Fibroblast of lung (primary cell): ENCODE measurements at regions not wholly inside any gene's neighbourhood (a gene's known extent, or its start where the extent isn't known, plus 50 kb on each side); places are given as distances from the start of the nearest gene placed in this dataset.

Experiments used
- DNase-seq, 2 donors: peaks; one replicate each; pipeline versions ENCODE4 v3.0.0 to v3.0.0-alpha.2; 2010; ENCODE audit warnings: low read depth in 2 of 2
- H2AFZ ChIP-seq: 2 replicates; pipeline ENCODE4 v1.5.1; 2012; ENCODE audit warnings: low read length, control low read depth, inconsistent platforms
- H3K27ac ChIP-seq: 2 replicates; pipeline ENCODE4 v1.5.1; 2011; ENCODE audit warnings: low read length, control low read depth; ENCODE audit not compliant: insufficient read depth
- H3K27me3 ChIP-seq: 2 replicates; pipeline ENCODE4 v1.5.1; 2011; ENCODE audit warnings: mild to moderate bottlenecking, low read length; ENCODE audit not compliant: control insufficient read depth, insufficient read depth
- H3K36me3 ChIP-seq: 2 replicates; pipeline ENCODE4 v1.5.1; 2011; ENCODE audit warnings: low read length; ENCODE audit not compliant: control insufficient read depth, insufficient read depth
- H3K4me1 ChIP-seq: 2 replicates; pipeline ENCODE4 v1.5.1; 2011; ENCODE audit warnings: low read length; ENCODE audit not compliant: control insufficient read depth, insufficient read depth; ENCODE audit errors: extremely low read depth
- H3K4me2 ChIP-seq: 2 replicates; pipeline ENCODE4 v1.5.1; 2011; ENCODE audit warnings: low read length, control low read depth; ENCODE audit not compliant: insufficient read depth; ENCODE audit errors: extremely low read depth
- H3K4me3 ChIP-seq, 4 experiments: fragments of 200-600 bp in 1 of 4; sonication (generic) in 1 of 4; replicated peaks in 1 of 4; 2 replicates each; pipeline ENCODE4 v1.5.1; 2011 to 2016; ENCODE audit warnings: low read length in 4 of 4, low read depth in 3 of 4, mild to moderate bottlenecking in 3 of 4, control low read depth in 2 of 4, inconsistent platforms in 1 of 4, mixed read lengths in 1 of 4; ENCODE audit not compliant: insufficient read depth in 1 of 4; ENCODE audit errors: control extremely low read depth in 1 of 4
- H3K79me2 ChIP-seq: 2 replicates; pipeline ENCODE4 v1.5.1; 2012; ENCODE audit warnings: mild to moderate bottlenecking, low read length, inconsistent platforms; ENCODE audit not compliant: control insufficient read depth, insufficient read depth
- H3K9ac ChIP-seq: 2 replicates; pipeline ENCODE4 v1.5.1; 2011; ENCODE audit warnings: mild to moderate bottlenecking, low read length, control low read depth; ENCODE audit not compliant: insufficient read depth
- H3K9me3 ChIP-seq: 2 replicates; pipeline ENCODE4 v1.5.1; 2012; ENCODE audit warnings: low read depth, low read length; ENCODE audit not compliant: control insufficient read depth, insufficient read depth
- H4K20me1 ChIP-seq: 2 replicates; pipeline ENCODE4 v1.5.1; 2011; ENCODE audit warnings: low read length; ENCODE audit not compliant: control insufficient read depth, insufficient read depth; ENCODE audit errors: extremely low read depth
- EZH2 ChIP-seq: IDR thresholded peaks from 2 replicates; pipeline ENCODE4 v1.5.1; 2012; ENCODE audit warnings: low read length, control low read depth, mild to moderate bottlenecking; ENCODE audit errors: missing control alignments
- TF ChIP-seq, protein P1 (sequence below), 2 donors: IDR thresholded peaks in 1 of 2; conservative IDR thresholded peaks in 1 of 2; 1 replicate in 1 of 2; 2 replicates in 1 of 2; pipeline ENCODE4 v1.5.1; 2011 to 2012; ENCODE audit warnings: low read length in 2 of 2, control low read depth in 1 of 2, inconsistent platforms in 1 of 2, low read depth in 1 of 2, mild to moderate bottlenecking in 1 of 2

DNA sequence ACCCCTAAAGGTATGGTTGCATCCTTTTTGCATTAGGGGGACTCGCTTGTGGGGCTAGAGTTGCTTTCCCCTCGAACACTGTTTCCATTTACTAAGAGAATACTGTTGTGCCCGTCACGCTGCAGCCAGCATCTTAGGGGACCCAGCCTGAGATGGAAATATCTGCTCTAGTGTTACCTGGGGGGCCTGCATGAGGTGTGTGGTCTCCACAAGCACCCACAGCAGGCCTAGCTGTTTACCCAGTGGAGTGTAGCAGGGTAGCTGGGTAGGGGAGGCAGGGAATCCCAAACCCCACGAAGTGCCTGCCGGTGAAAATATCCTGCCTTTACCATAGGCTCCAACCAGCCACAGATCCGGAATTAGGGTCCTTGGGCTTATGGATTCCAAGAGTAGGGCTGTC is 303.6 kb downstream of the PTPRU start:
- Histone ChIP-seq H4K20me1 (no peaks in the 10 kb centered on the region), H3K4me3 (no peak overlapping the region), H3K79me2 (no peaks in the 10 kb centered on the region), H3K27me3 (no peaks in the 10 kb centered on the region), H2AFZ (no peak overlapping the region), H3K4me2 (no peak overlapping the region), H3K4me1 (no peaks in the 10 kb centered on the region), H3K36me3 (no peaks in the 10 kb centered on the region), H3K27ac (no peak overlapping the region), H3K9ac (no peak overlapping the region), H3K9me3 (no peaks in the 10 kb centered on the region)
- TF ChIP-seq, protein P1, sequence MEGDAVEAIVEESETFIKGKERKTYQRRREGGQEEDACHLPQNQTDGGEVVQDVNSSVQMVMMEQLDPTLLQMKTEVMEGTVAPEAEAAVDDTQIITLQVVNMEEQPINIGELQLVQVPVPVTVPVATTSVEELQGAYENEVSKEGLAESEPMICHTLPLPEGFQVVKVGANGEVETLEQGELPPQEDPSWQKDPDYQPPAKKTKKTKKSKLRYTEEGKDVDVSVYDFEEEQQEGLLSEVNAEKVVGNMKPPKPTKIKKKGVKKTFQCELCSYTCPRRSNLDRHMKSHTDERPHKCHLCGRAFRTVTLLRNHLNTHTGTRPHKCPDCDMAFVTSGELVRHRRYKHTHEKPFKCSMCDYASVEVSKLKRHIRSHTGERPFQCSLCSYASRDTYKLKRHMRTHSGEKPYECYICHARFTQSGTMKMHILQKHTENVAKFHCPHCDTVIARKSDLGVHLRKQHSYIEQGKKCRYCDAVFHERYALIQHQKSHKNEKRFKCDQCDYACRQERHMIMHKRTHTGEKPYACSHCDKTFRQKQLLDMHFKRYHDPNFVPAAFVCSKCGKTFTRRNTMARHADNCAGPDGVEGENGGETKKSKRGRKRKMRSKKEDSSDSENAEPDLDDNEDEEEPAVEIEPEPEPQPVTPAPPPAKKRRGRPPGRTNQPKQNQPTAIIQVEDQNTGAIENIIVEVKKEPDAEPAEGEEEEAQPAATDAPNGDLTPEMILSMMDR (conservative IDR thresholded peaks at IDR 0.05 in 1 of 2, IDR thresholded peaks at IDR 0.05 in 1 of 2; ENCODE audit: low read depth in 1 of 2, low read length in 2 of 2), result no peak
- no peak for TF ChIP-seq EZH2
- DNase-seq, result no peak

DNA sequence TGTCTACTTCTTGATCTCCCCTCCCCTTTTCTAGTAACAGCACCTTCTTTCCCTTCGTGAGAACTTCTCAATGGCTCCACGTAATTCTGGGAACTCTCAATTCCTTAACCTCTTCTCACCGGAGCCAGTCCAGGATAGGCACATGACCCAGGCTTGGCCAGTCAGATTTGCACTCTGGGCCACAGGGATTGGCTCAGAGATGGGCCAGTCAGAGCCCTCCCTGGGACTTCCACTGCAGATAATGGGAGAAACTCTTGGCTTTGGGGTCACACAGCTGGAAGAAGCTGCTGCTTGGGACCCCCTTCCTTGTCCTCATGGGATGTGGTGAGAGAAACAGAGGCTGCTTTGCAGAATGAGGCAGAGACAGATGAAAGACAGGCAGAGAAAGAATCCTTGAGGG is 302.3 kb downstream of the PTPRU start:
- DNase-seq, result no peak
- no peaks in the 10 kb centered on the region for H3K4me1 ChIP-seq
- H3K27me3 ChIP-seq, result no peaks in the 10 kb centered on the region
- TF ChIP-seq, protein P1 (conservative IDR thresholded peaks at IDR 0.05 in 1 of 2, IDR thresholded peaks at IDR 0.05 in 1 of 2; ENCODE audit: low read depth in 1 of 2, low read length in 2 of 2), result no peak
- no peak for TF ChIP-seq EZH2
- no peak overlapping the region for H3K27ac ChIP-seq
- no peaks in the 10 kb centered on the region for H3K79me2 ChIP-seq
- no peak overlapping the region for H3K4me2 ChIP-seq
- H3K9me3 ChIP-seq, result no peaks in the 10 kb centered on the region
- H3K4me3 ChIP-seq, result no peak overlapping the region
- no peak overlapping the region for H2AFZ ChIP-seq
- H3K9ac ChIP-seq, result no peak overlapping the region
- H3K36me3 ChIP-seq, result no peaks in the 10 kb centered on the region
- no peaks in the 10 kb centered on the region for H4K20me1 ChIP-seq

DNA sequence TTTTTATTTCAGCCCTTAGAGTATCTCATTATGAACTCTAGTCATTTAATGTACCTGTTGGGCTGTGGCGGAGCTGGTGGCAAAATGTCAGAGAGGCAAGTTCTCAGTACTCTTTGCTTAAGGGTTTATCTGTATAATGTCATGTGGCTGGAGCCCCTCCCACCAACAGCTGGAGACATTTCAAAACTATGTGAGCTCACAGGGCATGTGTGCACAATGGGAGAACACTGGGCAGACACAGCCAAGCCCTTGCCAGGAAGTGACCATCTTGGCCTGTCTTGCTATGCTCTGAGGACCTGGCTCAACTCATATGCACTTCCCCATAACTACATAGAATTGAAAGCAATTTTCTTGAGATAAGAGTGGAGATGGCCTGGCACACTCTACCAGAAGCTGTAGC is 296.4 kb downstream of the PTPRU start:
- H3K4me3 ChIP-seq, result no peak overlapping the region
- TF ChIP-seq, protein P1 (conservative IDR thresholded peaks at IDR 0.05 in 1 of 2, IDR thresholded peaks at IDR 0.05 in 1 of 2; ENCODE audit: low read depth in 1 of 2, low read length in 2 of 2), result no peak
- no peak for TF ChIP-seq EZH2
- no peaks in the 10 kb centered on the region for H4K20me1 ChIP-seq
- H3K79me2 ChIP-seq, result no peaks in the 10 kb centered on the region
- no peaks in the 10 kb centered on the region for H3K9me3 ChIP-seq
- no peaks in the 10 kb centered on the region for H3K27me3 ChIP-seq
- no peak overlapping the region for H3K4me2 ChIP-seq
- H3K27ac ChIP-seq, result no peak overlapping the region
- H2AFZ ChIP-seq, result no peak overlapping the region
- H3K4me1 ChIP-seq, result no peaks in the 10 kb centered on the region
- no peak overlapping the region for H3K9ac ChIP-seq
- no peaks in the 10 kb centered on the region for H3K36me3 ChIP-seq
- no peak for DNase-seq
